Vagina (tissue), 2 donors: ENCODE measurements at regions not wholly inside any gene's neighbourhood (a gene's known extent, or its start where the extent isn't known, plus 50 kb on each side); places are given as distances from the start of the nearest gene placed in this dataset.
"Not testable (repeated sequence)": the region's sequence is repeated elsewhere in the genome, so short reads cannot be mapped to it uniquely, and the experiment has no call there.

ENCODE experiments used
- DNase-seq, 2 donors: peaks; one replicate each; pipeline ENCODE4 v3.0.0-alpha.2; 2017; ENCODE audit errors: extremely low spot score in 2 of 2
- H3K27ac ChIP-seq: fragments of 200-600 bp; sonication (generic); one replicate; pipeline ENCODE4 v1.5.1; 2019
- H3K27me3 ChIP-seq: fragments of 200-600 bp; sonication (generic); one replicate; pipeline ENCODE4 v1.5.1; 2019
- H3K36me3 ChIP-seq, 2 donors: fragments of 200-600 bp; sonication (generic); one replicate each; pipeline ENCODE4 v1.5.1; 2017 to 2019
- H3K4me1 ChIP-seq: fragments of 200-600 bp; sonication (generic); one replicate; pipeline ENCODE4 v1.5.1; 2019
- H3K4me3 ChIP-seq, 2 donors: fragments of 200-600 bp; sonication (generic); 1 replicate in 1 of 2; 2 replicates in 1 of 2; pipeline ENCODE4 v1.5.1; 2016 to 2019
- H3K9me3 ChIP-seq: fragments of 200-600 bp; sonication (generic); one replicate; pipeline ENCODE4 v1.5.1; 2019
- POLR2A ChIP-seq, 2 donors: fragments of 450-650 bp; IDR thresholded peaks; one replicate each; pipeline ENCODE4 v1.6.1; 2017; ENCODE audit warnings: antibody characterized with exemption in 2 of 2, mild to moderate bottlenecking in 2 of 2, moderate library complexity in 2 of 2
- POLR2AphosphoS5 ChIP-seq, 2 donors: sonication (generic); formaldehyde crosslinking; IDR thresholded peaks; one replicate each; pipeline ENCODE4 v1.9.0; 2017; ENCODE audit warnings: antibody characterized with exemption in 2 of 2, mild to moderate bottlenecking in 2 of 2, low read depth in 1 of 2; ENCODE audit not compliant: insufficient read depth in 1 of 2
- intact Hi-C: fragments of 100-400 bp; cut with DNase I; formaldehyde crosslinking; loops from one replicate; pipeline ENCODE4 v1.15.1; 2023
- TF ChIP-seq, protein P1 (sequence below), 3 experiments: fragments of 450-650 bp in 2 of 3; fragments of 200-600 bp in 1 of 3; sonication (generic) in 1 of 3; IDR thresholded peaks; one replicate each; pipeline ENCODE4 v1.5.1; 2017 to 2019; ENCODE audit warnings: antibody characterized with exemption in 3 of 3, mild to moderate bottlenecking in 2 of 3, moderate library complexity in 2 of 3

- no peaks in the 10 kb centered on the region for H3K4me1 ChIP-seq
- H3K36me3 ChIP-seq = no peaks in the 10 kb centered on the region
- H3K27me3 ChIP-seq = no peaks in the 10 kb centered on the region
- TF ChIP-seq, protein P1, sequence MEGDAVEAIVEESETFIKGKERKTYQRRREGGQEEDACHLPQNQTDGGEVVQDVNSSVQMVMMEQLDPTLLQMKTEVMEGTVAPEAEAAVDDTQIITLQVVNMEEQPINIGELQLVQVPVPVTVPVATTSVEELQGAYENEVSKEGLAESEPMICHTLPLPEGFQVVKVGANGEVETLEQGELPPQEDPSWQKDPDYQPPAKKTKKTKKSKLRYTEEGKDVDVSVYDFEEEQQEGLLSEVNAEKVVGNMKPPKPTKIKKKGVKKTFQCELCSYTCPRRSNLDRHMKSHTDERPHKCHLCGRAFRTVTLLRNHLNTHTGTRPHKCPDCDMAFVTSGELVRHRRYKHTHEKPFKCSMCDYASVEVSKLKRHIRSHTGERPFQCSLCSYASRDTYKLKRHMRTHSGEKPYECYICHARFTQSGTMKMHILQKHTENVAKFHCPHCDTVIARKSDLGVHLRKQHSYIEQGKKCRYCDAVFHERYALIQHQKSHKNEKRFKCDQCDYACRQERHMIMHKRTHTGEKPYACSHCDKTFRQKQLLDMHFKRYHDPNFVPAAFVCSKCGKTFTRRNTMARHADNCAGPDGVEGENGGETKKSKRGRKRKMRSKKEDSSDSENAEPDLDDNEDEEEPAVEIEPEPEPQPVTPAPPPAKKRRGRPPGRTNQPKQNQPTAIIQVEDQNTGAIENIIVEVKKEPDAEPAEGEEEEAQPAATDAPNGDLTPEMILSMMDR (IDR thresholded peaks at IDR 0.05) = no peak
- H3K27ac ChIP-seq = no peak overlapping the region
- no peak overlapping the region for H3K4me3 ChIP-seq
- intact Hi-C loops = no loop called here
- DNase-seq = no peak
- H3K9me3 ChIP-seq = no peaks in the 10 kb centered on the region
Observed at GRCh38 chr3:3927198-3927597, 128.0 kb downstream of the LRRN1 start.

DNA sequence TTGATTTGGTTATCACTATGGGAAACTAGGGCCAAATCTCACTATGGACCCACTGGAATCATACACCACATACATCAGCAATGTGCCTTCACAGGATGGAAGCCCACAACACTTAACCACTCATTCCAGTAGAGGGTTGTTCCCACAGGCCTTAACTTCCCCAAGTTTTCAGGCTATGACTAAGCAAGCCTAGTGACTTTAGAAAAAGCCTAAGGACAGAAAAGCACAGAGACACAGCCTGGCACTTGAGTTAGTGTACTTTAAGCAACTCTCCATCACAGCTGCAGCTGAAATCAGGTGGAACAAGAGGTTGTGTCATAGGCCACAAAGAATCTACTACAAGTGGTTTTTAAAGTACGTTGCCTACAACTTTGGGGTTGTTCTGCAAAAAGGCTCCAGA, 128.7 kb downstream of the LRRN1 start:
- DNase-seq = no peak
- Histone ChIP-seq H3K36me3 (no peaks in the 10 kb centered on the region), H3K4me1 (no peaks in the 10 kb centered on the region), H3K4me3 (no peak overlapping the region), H3K27ac (no peak overlapping the region), H3K27me3 (no peaks in the 10 kb centered on the region), H3K9me3 (no peaks in the 10 kb centered on the region)
- intact Hi-C loops = no loop called here
- TF ChIP-seq POLR2AphosphoS5 (IDR thresholded peaks at IDR 0.05; ENCODE audit: insufficient read depth in 1 of 2, low read depth in 1 of 2) = no peak
- no peak for TF ChIP-seq POLR2A (IDR thresholded peaks at IDR 0.05)
- TF ChIP-seq, protein P1 (IDR thresholded peaks at IDR 0.05) = no peak

GRCh38 chr3:3941380-3941779, 142.1 kb downstream of the LRRN1 start:
- H3K27me3 ChIP-seq, DNase-seq, H3K4me3 ChIP-seq, H3K36me3 ChIP-seq, H3K9me3 ChIP-seq, H3K27ac ChIP-seq, intact Hi-C loops, H3K4me1 ChIP-seq: not testable (repeated sequence)

DNA sequence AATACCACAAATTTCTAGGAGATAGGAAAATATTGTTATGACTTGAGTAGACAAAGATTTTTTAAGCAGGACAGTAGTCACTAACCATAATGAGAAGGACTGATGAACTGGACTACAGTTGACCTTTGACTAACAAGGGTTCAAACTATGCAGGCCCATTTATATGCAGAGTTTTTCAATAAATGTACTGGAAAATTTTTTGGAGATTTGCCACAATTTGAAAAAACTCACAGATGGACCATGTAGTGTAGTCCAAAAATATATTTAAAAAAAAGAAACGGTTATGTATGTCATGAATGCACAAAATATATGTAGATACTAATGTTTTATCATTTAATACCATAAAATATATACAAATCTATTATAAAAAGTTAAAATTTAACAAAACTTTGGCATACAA, 151.8 kb downstream of the LRRN1 start:
- Histone ChIP-seq H3K27ac (no peak overlapping the region), H3K36me3 (no peaks in the 10 kb centered on the region), H3K27me3 (no peaks in the 10 kb centered on the region), H3K9me3 (no peaks in the 10 kb centered on the region), H3K4me1 (no peaks in the 10 kb centered on the region), H3K4me3 (no peak overlapping the region)
- DNase-seq = no peak
- intact Hi-C loops = no loop called here
- TF ChIP-seq POLR2AphosphoS5 (IDR thresholded peaks at IDR 0.05; ENCODE audit: insufficient read depth in 1 of 2, low read depth in 1 of 2) (no peak), POLR2A (IDR thresholded peaks at IDR 0.05) (no peak)
- TF ChIP-seq, protein P1 (IDR thresholded peaks at IDR 0.05) = no peak

DNA sequence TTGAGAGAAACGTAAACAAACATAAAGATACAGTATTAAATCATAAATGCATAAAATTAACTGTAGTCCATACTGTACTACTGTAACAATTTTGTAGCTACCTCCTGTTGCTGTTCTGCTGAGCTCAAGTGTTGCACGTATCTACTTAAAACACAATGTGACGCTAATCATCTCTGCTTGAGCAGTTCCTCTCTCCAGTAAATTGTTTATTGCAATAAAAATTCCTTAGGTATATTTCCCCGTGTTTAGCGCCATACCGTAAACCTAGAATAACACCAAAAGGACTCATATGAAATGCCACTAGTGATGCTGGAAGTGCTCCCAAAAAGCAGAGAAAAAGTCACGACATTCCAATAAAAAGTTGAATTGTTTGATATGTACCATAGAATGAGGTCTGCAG, 152.3 kb downstream of the LRRN1 start:
- Histone ChIP-seq H3K36me3 (no peaks in the 10 kb centered on the region), H3K27me3 (no peaks in the 10 kb centered on the region), H3K4me3 (no peak overlapping the region), H3K27ac (no peak overlapping the region), H3K4me1 (no peaks in the 10 kb centered on the region), H3K9me3 (no peaks in the 10 kb centered on the region)
- intact Hi-C loops = no loop called here
- no peak for DNase-seq
- TF ChIP-seq, protein P1 (IDR thresholded peaks at IDR 0.05) = no peak
- TF ChIP-seq POLR2A (IDR thresholded peaks at IDR 0.05) = no peak
- TF ChIP-seq POLR2AphosphoS5 (IDR thresholded peaks at IDR 0.05; ENCODE audit: insufficient read depth in 1 of 2, low read depth in 1 of 2) = no peak

DNA sequence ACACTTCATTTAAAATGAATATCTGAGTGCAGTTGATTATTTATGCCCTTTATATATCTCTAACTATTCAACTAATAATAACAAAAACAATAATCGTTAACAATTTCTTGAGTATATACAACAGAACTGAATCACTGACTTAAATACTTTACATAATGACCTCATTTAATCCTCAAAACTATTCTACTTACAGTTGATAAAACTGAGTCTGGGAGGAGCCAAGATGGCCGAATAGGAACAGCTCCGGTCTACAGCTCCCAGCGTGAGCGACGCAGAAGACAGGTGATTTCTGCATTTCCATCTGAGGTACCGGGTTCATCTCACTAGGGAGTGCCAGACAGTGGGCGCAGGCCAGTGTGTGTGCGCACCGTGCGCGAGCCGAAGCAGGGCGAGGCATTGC, 163.6 kb downstream of the LRRN1 start:
- H3K4me3 ChIP-seq, H3K27me3 ChIP-seq, H3K4me1 ChIP-seq, intact Hi-C loops, H3K9me3 ChIP-seq, H3K36me3 ChIP-seq, DNase-seq, H3K27ac ChIP-seq: not testable (repeated sequence)
